Neuronal stem cell (in vitro differentiated cells): ENCODE measurements at regions not wholly inside any gene's neighbourhood (a gene's known extent, or its start where the extent isn't known, plus 50 kb on each side); places are given as distances from the start of the nearest gene placed in this dataset.

Source experiments
- DNase-seq: peaks from one replicate; pipeline ENCODE4 v3.0.0-alpha.2; 2013; ENCODE audit warnings: low spot score
- H2AFZ ChIP-seq: one replicate; pipeline ENCODE4 v1.6.1; 2013; ENCODE audit warnings: mild to moderate bottlenecking, low read length, inconsistent platforms
- H2AK5ac ChIP-seq: 2 replicates; pipeline ENCODE4 v1.6.1; 2013; ENCODE audit warnings: low read depth, mild to moderate bottlenecking, inconsistent platforms, low read length, moderate library complexity, mixed read lengths
- H2BK120ac ChIP-seq: 2 replicates; pipeline ENCODE4 v1.6.1; 2013; ENCODE audit warnings: low read depth, mild to moderate bottlenecking, inconsistent platforms, low read length, moderate library complexity, mixed read lengths
- H2BK12ac ChIP-seq: one replicate; pipeline ENCODE4 v1.6.1; 2013; ENCODE audit warnings: low read length, inconsistent platforms
- H2BK15ac ChIP-seq: 2 replicates; pipeline ENCODE4 v1.6.1; 2013; ENCODE audit warnings: mild to moderate bottlenecking, low read length, inconsistent platforms, mixed read lengths
- H2BK5ac ChIP-seq: one replicate; pipeline ENCODE4 v1.6.1; 2013; ENCODE audit warnings: inconsistent platforms, mild to moderate bottlenecking, low read length, moderate library complexity
- H3K14ac ChIP-seq: one replicate; pipeline ENCODE4 v1.6.1; 2013; ENCODE audit warnings: low read length, inconsistent platforms
- H3K18ac ChIP-seq: 2 replicates; pipeline ENCODE4 v1.6.1; 2013; ENCODE audit warnings: low read length, inconsistent platforms
- H3K23ac ChIP-seq: 2 replicates; pipeline ENCODE4 v1.6.1; 2013; ENCODE audit warnings: low read depth, mild to moderate bottlenecking, mixed read lengths, low read length, inconsistent platforms; ENCODE audit not compliant: poor library complexity
- H3K27ac ChIP-seq: replicated peaks from 3 replicates; pipeline ENCODE4 v1.5.1; 2013; ENCODE audit warnings: low read length, inconsistent platforms
- H3K27me3 ChIP-seq, 3 experiments: 2 replicates each; pipeline ENCODE4 v1.6.1; 2013; ENCODE audit warnings: low read length in 3 of 3, mild to moderate bottlenecking in 2 of 3, inconsistent platforms in 1 of 3, low read depth in 1 of 3, mixed read lengths in 1 of 3, moderate library complexity in 1 of 3; ENCODE audit not compliant: control insufficient read depth in 3 of 3, insufficient read depth in 3 of 3
- H3K36me3 ChIP-seq, 2 donors: replicated peaks in 1 of 2; 2 replicates each; pipeline ENCODE4 v1.6.1; 2013; ENCODE audit warnings: low read length in 2 of 2; ENCODE audit not compliant: control insufficient read depth in 2 of 2, insufficient read depth in 2 of 2
- H3K4ac ChIP-seq: 2 replicates; pipeline ENCODE4 v1.6.1; 2013; ENCODE audit warnings: inconsistent platforms, mild to moderate bottlenecking, low read length, moderate library complexity
- H3K4me1 ChIP-seq, 2 donors: 1 replicate in 1 of 2; 2 replicates in 1 of 2; pipeline ENCODE4 v1.6.1; 2013; ENCODE audit warnings: low read length in 2 of 2, low read depth in 1 of 2; ENCODE audit not compliant: control insufficient read depth in 2 of 2, insufficient read depth in 1 of 2
- H3K4me2 ChIP-seq: one replicate; pipeline ENCODE4 v1.6.1; 2013; ENCODE audit warnings: mild to moderate bottlenecking, low read length, inconsistent platforms; ENCODE audit not compliant: insufficient read depth, poor library complexity, severe bottlenecking
- H3K4me3 ChIP-seq, 2 donors: 2 replicates each; pipeline ENCODE4 v1.5.1; 2013; ENCODE audit warnings: low read length in 2 of 2, mild to moderate bottlenecking in 2 of 2, inconsistent platforms in 1 of 2, moderate library complexity in 1 of 2
- H3K79me1 ChIP-seq: one replicate; pipeline ENCODE4 v1.6.1; 2013; ENCODE audit warnings: low read depth, mild to moderate bottlenecking, inconsistent platforms, low read length, moderate library complexity
- H3K9ac ChIP-seq: one replicate; pipeline ENCODE4 v1.6.1; 2013; ENCODE audit warnings: mild to moderate bottlenecking, low read depth, low read length, inconsistent platforms; ENCODE audit not compliant: poor library complexity
- H3K9me3 ChIP-seq, 2 donors: replicated peaks in 1 of 2; 2 replicates each; pipeline versions ENCODE3 to v1.6.1; 2013; ENCODE audit warnings: low read length in 2 of 2, mild to moderate bottlenecking in 2 of 2, inconsistent platforms in 1 of 2, low read depth in 1 of 2, mixed read lengths in 1 of 2, moderate library complexity in 1 of 2; ENCODE audit not compliant: control insufficient read depth in 2 of 2, insufficient read depth in 1 of 2
- H4K8ac ChIP-seq: one replicate; pipeline ENCODE4 v1.6.1; 2013; ENCODE audit warnings: low read depth, mild to moderate bottlenecking, inconsistent platforms, low read length, moderate library complexity
- H4K91ac ChIP-seq: one replicate; pipeline ENCODE4 v1.6.1; 2013; ENCODE audit warnings: low read length, low read depth, mild to moderate bottlenecking, inconsistent platforms; ENCODE audit not compliant: poor library complexity
- WGBS, 2 donors: extraction: QIAGEN DNeasy Blood & Tissue Kit; methylation state at CpG; one replicate each; pipeline ENCODE4 v1.1.7; 2013; ENCODE audit warnings: missing lambda C conversion rate in 2 of 2, mixed read lengths in 1 of 2; ENCODE audit not compliant: insufficient read length in 2 of 2, insufficient replicate concordance in 1 of 2; ENCODE audit errors: extremely low coverage in 2 of 2; 5-methylcytosine and 5-hydroxymethylcytosine counted together

DNA sequence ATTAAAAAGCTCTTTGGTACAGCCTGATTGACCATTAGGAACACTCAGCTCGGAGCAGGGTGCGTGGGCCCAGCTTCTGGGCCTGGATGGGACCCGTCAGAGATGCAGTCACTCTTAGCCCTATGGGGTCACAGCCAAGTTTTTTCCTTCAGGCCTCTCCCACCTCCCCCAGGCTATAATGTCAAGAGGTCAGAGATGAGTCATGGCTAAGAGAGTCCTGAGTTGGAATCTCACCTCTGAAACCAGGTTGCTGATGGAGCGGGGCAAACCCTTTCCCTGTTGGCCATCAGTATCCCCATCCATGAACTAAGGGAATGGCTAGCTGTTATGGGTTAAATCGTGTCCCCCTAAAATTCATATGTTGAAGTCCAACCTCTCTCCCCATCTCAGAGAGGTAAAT lies 195.9 kb upstream of the POU3F1 start:
- no peak overlapping the region for H2BK12ac ChIP-seq
- H3K4me3 ChIP-seq: no peak overlapping the region
- H3K4ac ChIP-seq: no peak overlapping the region
- H3K9me3 ChIP-seq: peaks cover 2 to 14% of the 10 kb centered on the region in 2 donors
- no peaks in the 10 kb centered on the region for H3K36me3 ChIP-seq
- peaks cover 0 to 88% (median 0%) of the 10 kb centered on the region in 3 experiments for H3K27me3 ChIP-seq
- no peak overlapping the region for H2AFZ ChIP-seq
- no peak overlapping the region for H4K8ac ChIP-seq
- H4K91ac ChIP-seq: no peak overlapping the region
- H2BK5ac ChIP-seq: no peak overlapping the region
- H3K4me1 ChIP-seq: peaks cover 19 to 26% of the 10 kb centered on the region in 2 donors
- H2BK120ac ChIP-seq: no peak overlapping the region
- no peak overlapping the region for H3K18ac ChIP-seq
- H3K14ac ChIP-seq: no peak overlapping the region
- H2BK15ac ChIP-seq: no peak overlapping the region
- no peak overlapping the region for H3K27ac ChIP-seq
- no peak overlapping the region for H3K4me2 ChIP-seq
- no peak overlapping the region for H3K9ac ChIP-seq
- no peak overlapping the region for H3K23ac ChIP-seq
- DNase-seq: no peak
- H3K79me1 ChIP-seq: no peaks in the 10 kb centered on the region
- no peak overlapping the region for H2AK5ac ChIP-seq
- no CpG with 5 or more reads among the region's 5 CpGs for WGBS, 2 donors

- no CpG with 5 or more reads among the region's 6 CpGs for WGBS, 2 donors
Measured at GRCh38 chr1:38241594-38242334, 195.2 kb upstream of the POU3F1 start.

DNA sequence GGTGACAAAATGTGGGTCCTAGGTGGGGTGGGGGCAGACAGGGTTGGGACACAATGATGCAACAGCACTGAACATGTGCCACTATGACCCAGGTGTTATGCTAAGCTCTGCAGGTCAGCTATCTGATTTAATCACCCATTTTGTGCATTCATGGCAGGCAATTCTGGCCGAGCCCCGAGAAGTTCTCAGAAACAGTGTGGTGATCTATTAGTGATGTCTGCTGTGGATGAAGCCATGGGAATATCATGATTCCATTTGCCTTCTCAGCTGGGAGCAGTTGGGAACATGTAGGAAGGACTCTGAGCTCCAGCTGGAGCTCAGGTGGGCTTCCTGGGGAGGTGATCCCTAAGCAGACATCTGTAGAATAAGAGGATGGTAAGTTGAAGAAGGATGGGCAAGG lies 194.0 kb upstream of the POU3F1 start:
- Histone ChIP-seq H3K4me2 (no peak overlapping the region), H3K23ac (no peak overlapping the region), H3K79me1 (no peaks in the 10 kb centered on the region), H3K9me3 (peaks cover 2 to 14% of the 10 kb centered on the region in 2 donors), H2BK120ac (no peak overlapping the region), H2BK15ac (no peak overlapping the region), H2BK5ac (no peak overlapping the region), H3K18ac (no peak overlapping the region), H3K27ac (no peak overlapping the region), H3K27me3 (peaks cover 0 to 97% (median 0%) of the 10 kb centered on the region in 3 experiments), H2AK5ac (no peak overlapping the region), H2BK12ac (no peak overlapping the region), H4K8ac (no peak overlapping the region), H2AFZ (no peak overlapping the region), H4K91ac (no peak overlapping the region), H3K9ac (no peak overlapping the region), H3K4me3 (no peak overlapping the region), H3K4me1 (peaks cover 6 to 18% of the 10 kb centered on the region in 2 donors), H3K14ac (no peak overlapping the region), H3K36me3 (no peaks in the 10 kb centered on the region), H3K4ac (no peak overlapping the region)
- DNase-seq: no peak
- no CpG with 5 or more reads among the region's 2 CpGs for WGBS, 2 donors

More at GRCh38 chr1:38241594-38242334, 195.2 kb upstream of the POU3F1 start:
- no peak overlapping the region for H3K4ac ChIP-seq
- H3K79me1 ChIP-seq: no peaks in the 10 kb centered on the region
- H3K9me3 ChIP-seq: peaks cover 2 to 14% of the 10 kb centered on the region in 2 donors
- H3K4me2 ChIP-seq: no peak overlapping the region
- DNase-seq: no peak
- no peak overlapping the region for H3K14ac ChIP-seq
- H2BK15ac ChIP-seq: no peak overlapping the region
- no peak overlapping the region for H2BK12ac ChIP-seq
- H3K23ac ChIP-seq: no peak overlapping the region
- H2BK120ac ChIP-seq: no peak overlapping the region
- no peak overlapping the region for H4K91ac ChIP-seq
- H3K36me3 ChIP-seq: no peaks in the 10 kb centered on the region
- H2BK5ac ChIP-seq: no peak overlapping the region
- no peak overlapping the region for H4K8ac ChIP-seq
- no peak overlapping the region for H2AK5ac ChIP-seq
- no peak overlapping the region for H3K9ac ChIP-seq
- H3K4me1 ChIP-seq: peaks cover 11 to 21% of the 10 kb centered on the region in 2 donors
- no peak overlapping the region for H3K18ac ChIP-seq
- H2AFZ ChIP-seq: no peak overlapping the region
- no peak overlapping the region for H3K27ac ChIP-seq
- H3K4me3 ChIP-seq: no peak overlapping the region
- H3K27me3 ChIP-seq: peaks cover 0 to 96% (median 0%) of the 10 kb centered on the region in 3 experiments

DNA sequence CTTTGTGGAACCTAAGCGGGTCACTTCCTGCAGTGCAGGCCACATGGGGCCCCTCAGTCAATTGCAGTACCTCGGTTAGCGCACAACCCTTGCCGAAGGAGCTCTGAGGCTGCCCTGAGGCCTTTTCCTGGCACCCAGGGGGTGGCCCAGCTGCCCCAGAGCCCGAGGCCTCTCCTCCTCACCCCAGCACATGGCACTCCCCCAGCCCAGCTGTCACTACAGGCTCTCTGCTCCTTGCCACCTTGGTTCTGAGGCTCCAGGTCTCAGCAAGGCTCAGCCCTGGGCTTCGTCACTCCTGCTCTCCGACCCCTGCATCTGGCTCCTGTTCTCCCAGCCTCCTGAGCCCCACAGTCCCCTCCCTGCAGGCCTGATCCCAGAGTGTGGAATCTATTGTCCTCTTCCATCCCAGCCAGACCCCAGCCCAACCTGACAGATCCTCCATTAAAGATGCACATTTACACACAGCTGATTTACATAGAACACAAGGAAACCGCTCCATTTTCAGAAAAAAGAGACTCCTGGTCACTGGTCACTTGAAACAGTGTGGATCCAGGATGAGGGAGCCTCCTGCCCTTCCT lies 192.8 kb upstream of the POU3F1 start:
- Histone ChIP-seq H3K79me1 (no peaks in the 10 kb centered on the region), H4K8ac (no peak overlapping the region), H2AK5ac (peak overlapping the region; percentile 33), H2BK12ac (no peak overlapping the region), H3K9me3 (peaks cover 2 to 14% of the 10 kb centered on the region in 2 donors), H3K36me3 (no peaks in the 10 kb centered on the region), H3K4ac (no peak overlapping the region), H3K4me1 (peaks cover 6 to 16% of the 10 kb centered on the region in 2 donors), H3K27ac (no peak overlapping the region), H3K23ac (no peak overlapping the region), H3K4me3 (no peak overlapping the region), H2BK15ac (peak overlapping the region; percentile 70), H3K14ac (no peak overlapping the region), H3K27me3 (peaks cover 0 to 93% (median 0%) of the 10 kb centered on the region in 3 experiments), H3K9ac (no peak overlapping the region), H3K4me2 (no peak overlapping the region), H4K91ac (no peak overlapping the region), H2BK5ac (no peak overlapping the region), H2AFZ (no peak overlapping the region), H3K18ac (peak overlapping the region; percentile 40), H2BK120ac (no peak overlapping the region)
- no CpG with 5 or more reads among the region's 8 CpGs for whole genome bisulfite sequencing, 2 donors
- DNase-seq: no peak
